H9 (cell line): ENCODE measurements at regions not wholly inside any gene's neighbourhood (a gene's known extent, or its start where the extent isn't known, plus 50 kb on each side); places are given as distances from the start of the nearest gene placed in this dataset.

Experiments
- DNase-seq: peaks from one replicate; pipeline ENCODE4 v3.0.0-alpha.2; 2017
- H2AFZ ChIP-seq: one replicate; pipeline ENCODE4 v1.6.1; 2013; ENCODE audit warnings: mild to moderate bottlenecking, low read length, control low read depth, moderate library complexity
- H2AK5ac ChIP-seq: 2 replicates; pipeline ENCODE4 v1.6.1; 2013; ENCODE audit warnings: low read length, control low read depth, mixed read lengths; ENCODE audit not compliant: insufficient read length
- H2BK120ac ChIP-seq: one replicate; pipeline ENCODE4 v1.6.1; 2013; ENCODE audit warnings: low read depth, mild to moderate bottlenecking, low read length, control low read depth, inconsistent platforms; ENCODE audit not compliant: poor library complexity, severe bottlenecking
- H2BK12ac ChIP-seq: 2 replicates; pipeline ENCODE4 v1.6.1; 2013; ENCODE audit warnings: low read length, control low read depth, mixed read lengths, low read depth; ENCODE audit not compliant: insufficient read length
- H2BK15ac ChIP-seq: 2 replicates; pipeline ENCODE4 v1.6.1; 2013; ENCODE audit warnings: low read depth, low read length, control low read depth
- H2BK20ac ChIP-seq: one replicate; pipeline ENCODE4 v1.6.1; 2013; ENCODE audit warnings: low read depth, mild to moderate bottlenecking, low read length, control low read depth, inconsistent platforms; ENCODE audit not compliant: poor library complexity, severe bottlenecking
- H2BK5ac ChIP-seq: 2 replicates; pipeline ENCODE4 v1.6.1; 2013; ENCODE audit warnings: low read length, control low read depth, mixed read lengths; ENCODE audit not compliant: insufficient read length
- H3K14ac ChIP-seq: 2 replicates; pipeline ENCODE4 v1.6.1; 2013; ENCODE audit warnings: low read length, control low read depth; ENCODE audit not compliant: insufficient read depth
- H3K18ac ChIP-seq: 2 replicates; pipeline ENCODE4 v1.6.1; 2013; ENCODE audit warnings: low read depth, mild to moderate bottlenecking, mixed read lengths, low read length, control low read depth; ENCODE audit not compliant: insufficient read length
- H3K23ac ChIP-seq: 2 replicates; pipeline ENCODE4 v1.6.1; 2013; ENCODE audit warnings: low read length, control low read depth, mixed read lengths, low read depth; ENCODE audit not compliant: insufficient read length
- H3K23me2 ChIP-seq: 2 replicates; pipeline ENCODE4 v1.6.1; 2013; ENCODE audit warnings: low read depth, mild to moderate bottlenecking, mixed read lengths, low read length, control low read depth; ENCODE audit not compliant: insufficient read length, poor library complexity, severe bottlenecking
- H3K27ac ChIP-seq: 2 replicates; pipeline ENCODE4 v1.5.1; 2013; ENCODE audit warnings: low read length, control low read depth, mixed read lengths, low read depth; ENCODE audit not compliant: insufficient read length
- H3K27me3 ChIP-seq: 2 replicates; pipeline ENCODE4 v1.6.1; 2013; ENCODE audit warnings: low read length, control low read depth, inconsistent platforms; ENCODE audit not compliant: insufficient read depth
- H3K4ac ChIP-seq: 2 replicates; pipeline ENCODE4 v1.6.1; 2013; ENCODE audit warnings: low read depth, mild to moderate bottlenecking, control low read depth, inconsistent platforms, low read length, moderate library complexity
- H3K4me1 ChIP-seq: 2 replicates; pipeline ENCODE4 v1.6.1; 2013; ENCODE audit warnings: low read length, control low read depth, inconsistent platforms; ENCODE audit not compliant: insufficient read depth
- H3K4me2 ChIP-seq: 2 replicates; pipeline ENCODE4 v1.6.1; 2013; ENCODE audit warnings: low read length, control low read depth, mixed read lengths; ENCODE audit not compliant: insufficient read length, insufficient read depth
- H3K56ac ChIP-seq: 2 replicates; pipeline ENCODE4 v1.6.1; 2013; ENCODE audit warnings: low read depth, mild to moderate bottlenecking, mixed read lengths, low read length, control low read depth; ENCODE audit not compliant: insufficient read length
- H3K79me1 ChIP-seq: 2 replicates; pipeline ENCODE4 v1.6.1; 2013; ENCODE audit warnings: low read depth, mild to moderate bottlenecking, moderate library complexity, low read length, control low read depth, inconsistent platforms; ENCODE audit not compliant: insufficient read depth, poor library complexity, severe bottlenecking
- H3K79me2 ChIP-seq: 2 replicates; pipeline ENCODE4 v1.6.1; 2013; ENCODE audit warnings: low read length, control low read depth, inconsistent platforms; ENCODE audit not compliant: insufficient read depth
- H3K9ac ChIP-seq: 2 replicates; pipeline ENCODE4 v1.6.1; 2013; ENCODE audit warnings: low read length, control low read depth, mixed read lengths; ENCODE audit not compliant: insufficient read length; ENCODE audit errors: extremely low read depth
- H3K9me3 ChIP-seq: one replicate; pipeline ENCODE4 v1.6.1; 2013; ENCODE audit warnings: low read depth, low read length, inconsistent platforms; ENCODE audit not compliant: control insufficient read depth
- H3T11ph ChIP-seq: one replicate; pipeline ENCODE4 v1.6.1; 2013; ENCODE audit warnings: mild to moderate bottlenecking, low read length, control low read depth, inconsistent platforms
- H4K20me1 ChIP-seq: one replicate; pipeline ENCODE4 v1.6.1; 2013; ENCODE audit not compliant: control insufficient read depth, insufficient read length, insufficient read depth
- H4K5ac ChIP-seq: 2 replicates; pipeline ENCODE4 v1.6.1; 2013; ENCODE audit warnings: low read depth, mild to moderate bottlenecking, mixed read lengths, low read length, control low read depth; ENCODE audit not compliant: insufficient read length
- H4K8ac ChIP-seq: replicated peaks from 2 replicates; pipeline ENCODE4 v1.6.1; 2013; ENCODE audit warnings: low read length, control low read depth, mixed read lengths, low read depth; ENCODE audit not compliant: insufficient read length
- H4K91ac ChIP-seq: 2 replicates; pipeline ENCODE4 v1.6.1; 2013; ENCODE audit warnings: low read depth, mild to moderate bottlenecking, moderate library complexity, mixed read lengths, low read length, control low read depth; ENCODE audit not compliant: insufficient read length
- H3K27ac Mint-ChIP-seq, 3 experiments: 2 replicates in 2 of 3; 3 replicates in 1 of 3; pipeline ENCODE4 v1.8.0; 2020 to 2021; ENCODE audit warnings: mixed read lengths in 3 of 3, mild to moderate bottlenecking in 1 of 3, moderate library complexity in 1 of 3
- H3K27me3 Mint-ChIP-seq: 2 replicates; pipeline ENCODE4 v1.8.0; 2021; ENCODE audit warnings: low read depth, mild to moderate bottlenecking, moderate library complexity, mixed read lengths
- H3K36me3 Mint-ChIP-seq, 3 experiments: 2 replicates in 2 of 3; 3 replicates in 1 of 3; pipeline ENCODE4 v1.8.0; 2020 to 2021; ENCODE audit warnings: low read depth in 3 of 3, mixed read lengths in 3 of 3; ENCODE audit not compliant: insufficient read depth in 1 of 3
- H3K4me1 Mint-ChIP-seq, 2 experiments: 2 replicates each; pipeline ENCODE4 v1.8.0; 2020; ENCODE audit warnings: mixed read lengths in 2 of 2
- H3K4me3 Mint-ChIP-seq, 2 experiments: 2 replicates in 1 of 2; 3 replicates in 1 of 2; pipeline ENCODE4 v1.8.0; 2020 to 2021; ENCODE audit warnings: mild to moderate bottlenecking in 2 of 2, mixed read lengths in 2 of 2, moderate library complexity in 1 of 2
- H3K9me3 Mint-ChIP-seq, 2 experiments: 2 replicates in 1 of 2; 3 replicates in 1 of 2; pipeline ENCODE4 v1.8.0; 2020; ENCODE audit warnings: mild to moderate bottlenecking in 2 of 2, mixed read lengths in 2 of 2, moderate library complexity in 1 of 2
- WGBS: extraction: QIAGEN DNeasy Blood & Tissue Kit; methylation state at CpG from one replicate; pipeline ENCODE4 v1.1.7; 2013; ENCODE audit warnings: missing lambda C conversion rate, low lambda C conversion rate, mixed read lengths; ENCODE audit not compliant: insufficient read length; ENCODE audit errors: extremely low coverage; 5-methylcytosine and 5-hydroxymethylcytosine counted together
- TF ChIP-seq, protein P1 (sequence below): fragments of 200-600 bp; sonication (generic); conservative IDR thresholded peaks from 3 replicates; pipeline ENCODE4 v1.8.0; 2021; ENCODE audit warnings: antibody characterized with exemption, mild to moderate bottlenecking

DNA sequence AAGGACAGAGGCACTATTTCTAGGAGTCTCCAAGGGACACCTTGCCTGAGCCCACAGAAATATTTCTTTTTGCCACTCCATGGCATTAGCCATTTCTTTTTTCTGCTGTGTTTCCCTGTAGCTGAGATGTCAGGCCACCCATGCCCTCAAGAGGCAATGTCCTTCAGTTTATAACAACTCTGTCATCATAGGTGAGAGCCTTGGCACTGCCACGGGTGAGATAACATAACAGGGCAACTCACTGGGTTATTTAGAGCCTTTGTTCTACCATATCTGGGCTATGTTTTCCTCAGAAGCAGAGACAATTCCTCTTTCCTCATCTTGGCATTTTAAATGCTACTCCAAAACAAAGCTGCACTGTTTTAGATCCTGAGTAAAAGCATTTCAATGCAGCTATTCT, 99.9 kb upstream of the MAOA start:
- Histone ChIP-seq H4K20me1 (no peaks in the 10 kb centered on the region), H3K27me3 (no peaks in the 10 kb centered on the region), H2AK5ac (no peak overlapping the region), H3K9me3 (no peaks in the 10 kb centered on the region), H2BK5ac (no peak overlapping the region), H3K27ac (no peak overlapping the region), H4K8ac (no peak overlapping the region), H3K23ac (no peak overlapping the region), H2AFZ (no peak overlapping the region), H2BK120ac (no peak overlapping the region), H3K79me2 (no peaks in the 10 kb centered on the region), H2BK20ac (no peak overlapping the region), H3T11ph (no peak overlapping the region), H3K18ac (no peak overlapping the region), H3K56ac (no peak overlapping the region), H4K91ac (no peak overlapping the region), H3K4me2 (no peak overlapping the region), H3K79me1 (no peaks in the 10 kb centered on the region), H2BK15ac (no peak overlapping the region), H3K23me2 (no peaks in the 10 kb centered on the region), H4K5ac (no peak overlapping the region), H3K4ac (no peak overlapping the region), H3K4me1 (no peaks in the 10 kb centered on the region), H3K14ac (no peak overlapping the region), H2BK12ac (no peak overlapping the region), H3K9ac (no peak overlapping the region)
- peaks cover 0 to 3% (median 0%) of the 10 kb centered on the region in 3 experiments; a peak in 3 of 7 replicates for H3K36me3 Mint-ChIP-seq
- peaks cover 41 to 52% of the 10 kb centered on the region in 2 experiments for H3K4me1 Mint-ChIP-seq
- peaks cover 0 to 53% of the 10 kb centered on the region in 2 experiments; a peak in 4 of 5 replicates for H3K9me3 Mint-ChIP-seq
- no peak for DNase-seq
- WGBS, result no CpG with 5 or more reads among the region's 1 CpG
- no peak overlapping the region for H3K4me3 Mint-ChIP-seq
- H3K27ac Mint-ChIP-seq, result peak overlapping the region in 2 of 3 experiments; percentile 77; a peak in 4 of 7 replicates
- H3K27me3 Mint-ChIP-seq, result no peaks in the 10 kb centered on the region
- TF ChIP-seq, protein P1, sequence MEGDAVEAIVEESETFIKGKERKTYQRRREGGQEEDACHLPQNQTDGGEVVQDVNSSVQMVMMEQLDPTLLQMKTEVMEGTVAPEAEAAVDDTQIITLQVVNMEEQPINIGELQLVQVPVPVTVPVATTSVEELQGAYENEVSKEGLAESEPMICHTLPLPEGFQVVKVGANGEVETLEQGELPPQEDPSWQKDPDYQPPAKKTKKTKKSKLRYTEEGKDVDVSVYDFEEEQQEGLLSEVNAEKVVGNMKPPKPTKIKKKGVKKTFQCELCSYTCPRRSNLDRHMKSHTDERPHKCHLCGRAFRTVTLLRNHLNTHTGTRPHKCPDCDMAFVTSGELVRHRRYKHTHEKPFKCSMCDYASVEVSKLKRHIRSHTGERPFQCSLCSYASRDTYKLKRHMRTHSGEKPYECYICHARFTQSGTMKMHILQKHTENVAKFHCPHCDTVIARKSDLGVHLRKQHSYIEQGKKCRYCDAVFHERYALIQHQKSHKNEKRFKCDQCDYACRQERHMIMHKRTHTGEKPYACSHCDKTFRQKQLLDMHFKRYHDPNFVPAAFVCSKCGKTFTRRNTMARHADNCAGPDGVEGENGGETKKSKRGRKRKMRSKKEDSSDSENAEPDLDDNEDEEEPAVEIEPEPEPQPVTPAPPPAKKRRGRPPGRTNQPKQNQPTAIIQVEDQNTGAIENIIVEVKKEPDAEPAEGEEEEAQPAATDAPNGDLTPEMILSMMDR, result no peak
